ENCODE measurements at regions not wholly inside any gene's neighbourhood (a gene's known extent, or its start where the extent isn't known, plus 50 kb on each side); places are given as distances from the start of the nearest gene placed in this dataset.

- no TSS peak for BruUV-seq (replicated peaks)
- CTCF ChIA-PET, result no interaction called here
Observed at GRCh38 chr2:139925903-139926302, 1145.7 kb upstream of the NXPH2 start.

GRCh38 chr2:139924070-139924469 is 1143.9 kb upstream of the NXPH2 start:
- no TSS peak for BruUV-seq (replicated peaks)
- Histone ChIP-seq H3K27me3 (replicated peaks; ENCODE audit: control insufficient read depth, insufficient read depth, low read length) (no peaks in the 10 kb centered on the region), H3K4me1 (no peaks in the 10 kb centered on the region), H3K9me3 (no peaks in the 10 kb centered on the region), H3K36me3 (ENCODE audit: control insufficient read depth, insufficient read depth, low read length) (no peaks in the 10 kb centered on the region), H3K4me3 (ENCODE audit: low read depth, low read length) (no peak overlapping the region)
- Mint-ChIP-seq H3K27ac (ENCODE audit: unreplicated experiment) (no peak overlapping the region), H3K4me3 (ENCODE audit: unreplicated experiment) (no peak overlapping the region), H3K9me3 (ENCODE audit: unreplicated experiment) (no peaks in the 10 kb centered on the region), H3K27me3 (ENCODE audit: insufficient read depth, unreplicated experiment) (no peaks in the 10 kb centered on the region), H3K36me3 (ENCODE audit: insufficient read depth, unreplicated experiment) (no peaks in the 10 kb centered on the region), H3K4me1 (ENCODE audit: low read depth, unreplicated experiment) (no peaks in the 10 kb centered on the region)
- DNase-seq, result no peak
- no peak for TF ChIP-seq CTCF (IDR thresholded peaks at IDR 0.05; ENCODE audit: insufficient read depth in 1 of 2, low read depth in 1 of 2, low read length in 1 of 2, severe bottlenecking in 1 of 2, unreplicated experiment in 1 of 2)
- intact Hi-C loops (cut with micrococcal nuclease; ENCODE audit: unreplicated experiment), result no loop called here
- POLR2A ChIA-PET, result no interaction called here
- CTCF ChIA-PET, result no interaction called here

More at GRCh38 chr2:139925903-139926302, 1145.7 kb upstream of the NXPH2 start:
- no peaks in the 10 kb centered on the region for H3K27me3 Mint-ChIP-seq (ENCODE audit: insufficient read depth, unreplicated experiment)
- no peak for DNase-seq
- Histone ChIP-seq H3K4me1 (no peaks in the 10 kb centered on the region), H3K9me3 (no peaks in the 10 kb centered on the region), H3K36me3 (ENCODE audit: control insufficient read depth, insufficient read depth, low read length) (no peaks in the 10 kb centered on the region), H3K27me3 (replicated peaks; ENCODE audit: control insufficient read depth, insufficient read depth, low read length) (no peaks in the 10 kb centered on the region), H3K4me3 (ENCODE audit: low read depth, low read length) (no peak overlapping the region)
- H3K9me3 Mint-ChIP-seq (ENCODE audit: unreplicated experiment), result no peaks in the 10 kb centered on the region
- H3K27ac Mint-ChIP-seq (ENCODE audit: unreplicated experiment), result no peak overlapping the region
- no peaks in the 10 kb centered on the region for H3K36me3 Mint-ChIP-seq (ENCODE audit: insufficient read depth, unreplicated experiment)
- intact Hi-C loops (cut with micrococcal nuclease; ENCODE audit: unreplicated experiment), result no loop called here
- TF ChIP-seq CTCF (IDR thresholded peaks at IDR 0.05; ENCODE audit: insufficient read depth in 1 of 2, low read depth in 1 of 2, low read length in 1 of 2, severe bottlenecking in 1 of 2, unreplicated experiment in 1 of 2), result no peak
- no peaks in the 10 kb centered on the region for H3K4me1 Mint-ChIP-seq (ENCODE audit: low read depth, unreplicated experiment)
- POLR2A ChIA-PET, result no interaction called here
- no peak overlapping the region for H3K4me3 Mint-ChIP-seq (ENCODE audit: unreplicated experiment)

GRCh38 chr2:139918982-139919381 is 1138.8 kb upstream of the NXPH2 start:
- no peaks in the 10 kb centered on the region for H3K4me1 Mint-ChIP-seq (ENCODE audit: low read depth, unreplicated experiment)
- no peaks in the 10 kb centered on the region for H3K36me3 Mint-ChIP-seq (ENCODE audit: insufficient read depth, unreplicated experiment)
- Histone ChIP-seq H3K36me3 (ENCODE audit: control insufficient read depth, insufficient read depth, low read length) (no peaks in the 10 kb centered on the region), H3K4me3 (ENCODE audit: low read depth, low read length) (no peak overlapping the region), H3K27me3 (replicated peaks; ENCODE audit: control insufficient read depth, insufficient read depth, low read length) (no peaks in the 10 kb centered on the region), H3K4me1 (no peaks in the 10 kb centered on the region), H3K9me3 (no peaks in the 10 kb centered on the region)
- H3K27ac Mint-ChIP-seq (ENCODE audit: unreplicated experiment), result no peak overlapping the region
- H3K4me3 Mint-ChIP-seq (ENCODE audit: unreplicated experiment), result no peak overlapping the region
- no peaks in the 10 kb centered on the region for H3K9me3 Mint-ChIP-seq (ENCODE audit: unreplicated experiment)
- no peak for TF ChIP-seq CTCF (IDR thresholded peaks at IDR 0.05; ENCODE audit: insufficient read depth in 1 of 2, low read depth in 1 of 2, low read length in 1 of 2, severe bottlenecking in 1 of 2, unreplicated experiment in 1 of 2)
- no TSS peak for BruUV-seq (replicated peaks)
- H3K27me3 Mint-ChIP-seq (ENCODE audit: insufficient read depth, unreplicated experiment), result no peaks in the 10 kb centered on the region
- intact Hi-C loops (cut with micrococcal nuclease; ENCODE audit: unreplicated experiment), result no loop called here
- POLR2A ChIA-PET, result no interaction called here
- no peak for DNase-seq
- CTCF ChIA-PET, result no interaction called here

Data from Caco-2 (cell line).